T-helper 1 cell treated with Interleukin-12 subunit alpha and Interleukin-12 subunit beta and Interleukin-4 antibody, amounts not matched to agents 30 μg/mL and 1 μg/mL, for 36 hours (primary cell): ENCODE measurements at regions not wholly inside any gene's neighbourhood (a gene's known extent, or its start where the extent isn't known, plus 50 kb on each side); places are given as distances from the start of the nearest gene placed in this dataset.
"Not testable (repeated sequence)": the region's sequence is repeated elsewhere in the genome, so short reads cannot be mapped to it uniquely, and the experiment has no call there.

Experiments used
- H3K27ac Mint-ChIP-seq: one replicate; pipeline ENCODE4 v1.8.0; 2021; ENCODE audit warnings: mild to moderate bottlenecking, mixed read lengths
- H3K27me3 Mint-ChIP-seq: one replicate; pipeline ENCODE4 v1.8.0; 2021; ENCODE audit warnings: low read depth, mixed read lengths
- H3K36me3 Mint-ChIP-seq: one replicate; pipeline ENCODE4 v1.8.0; 2021; ENCODE audit warnings: low read depth, mixed read lengths
- H3K4me1 Mint-ChIP-seq: one replicate; pipeline ENCODE4 v1.8.0; 2021; ENCODE audit warnings: low read depth, mixed read lengths
- H3K4me3 Mint-ChIP-seq: one replicate; pipeline ENCODE4 v1.8.0; 2021; ENCODE audit warnings: mild to moderate bottlenecking, moderate library complexity, mixed read lengths
- H3K9me3 Mint-ChIP-seq: one replicate; pipeline ENCODE4 v1.8.0; 2021; ENCODE audit warnings: mixed read lengths

DNA sequence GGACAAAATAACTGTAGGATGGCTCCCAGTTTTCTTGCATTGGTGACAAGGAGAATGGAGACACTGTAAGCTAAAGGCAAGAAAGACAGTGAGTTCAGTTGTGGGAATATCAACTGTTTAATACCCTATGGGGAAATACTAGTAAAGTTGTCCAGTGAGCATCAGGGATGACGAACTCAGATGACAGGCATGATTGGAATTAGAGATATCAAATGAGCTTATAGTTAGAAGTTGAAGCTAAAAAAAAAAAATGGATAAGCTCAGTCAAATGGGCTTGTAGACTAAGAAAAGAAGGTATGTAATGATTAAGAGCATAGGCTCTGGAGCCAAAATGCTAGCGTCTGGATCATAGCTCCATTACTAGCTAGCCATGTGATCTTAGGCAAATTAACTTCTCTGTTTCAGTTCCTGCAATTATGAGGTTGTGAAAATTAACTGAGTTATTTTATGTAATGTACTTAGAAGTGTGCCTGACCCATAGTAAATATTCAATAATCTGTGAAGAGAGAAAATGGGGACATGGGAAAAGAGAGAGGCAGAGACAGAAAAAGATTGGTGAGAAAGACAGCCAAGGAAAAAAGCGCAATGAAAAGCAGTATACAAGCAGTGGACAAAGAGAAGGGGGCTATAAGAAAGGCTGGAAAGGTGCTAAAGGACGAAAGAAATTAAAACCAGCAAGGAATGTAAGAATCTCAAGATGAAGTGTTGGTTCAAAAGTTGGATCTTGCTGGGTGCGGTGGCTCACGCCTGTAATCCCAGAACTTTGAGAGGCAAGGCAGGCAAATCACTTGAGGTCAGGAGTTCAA lies 95.7 kb upstream of the SLC39A10 start:
- Mint-ChIP-seq H3K4me1 (peaks cover 57% of the 10 kb centered on the region), H3K36me3 (peaks cover 10% of the 10 kb centered on the region), H3K27me3 (no peaks in the 10 kb centered on the region), H3K4me3 (peak overlapping the region; percentile 79), H3K27ac (peak overlapping the region; percentile 96), H3K9me3 (no peaks in the 10 kb centered on the region)

GRCh38 chr2:195560209-195560895 lies 96.7 kb upstream of the SLC39A10 start:
- Mint-ChIP-seq H3K4me3 (peak overlapping the region; percentile 79), H3K36me3 (peaks cover 11% of the 10 kb centered on the region), H3K27ac (peak overlapping the region; percentile 96), H3K27me3 (no peaks in the 10 kb centered on the region), H3K9me3 (no peaks in the 10 kb centered on the region), H3K4me1 (peaks cover 61% of the 10 kb centered on the region)

- Mint-ChIP-seq H3K9me3 (no peaks in the 10 kb centered on the region), H3K4me3 (peak overlapping the region; percentile 61), H3K4me1 (peaks cover 55% of the 10 kb centered on the region), H3K36me3 (peaks cover 11% of the 10 kb centered on the region), H3K27ac (peak overlapping the region; percentile 96), H3K27me3 (no peaks in the 10 kb centered on the region)
Observed at GRCh38 chr2:195559431-195559914, 97.6 kb upstream of the SLC39A10 start.

GRCh38 chr2:195555971-195556370 lies 101.1 kb upstream of the SLC39A10 start:
- Mint-ChIP-seq H3K9me3 (peaks cover 19% of the 10 kb centered on the region), H3K36me3 (peaks cover 31% of the 10 kb centered on the region), H3K27ac (peak overlapping the region; percentile 34), H3K27me3 (no peaks in the 10 kb centered on the region), H3K4me3 (no peak overlapping the region), H3K4me1 (peaks cover 54% of the 10 kb centered on the region)

DNA sequence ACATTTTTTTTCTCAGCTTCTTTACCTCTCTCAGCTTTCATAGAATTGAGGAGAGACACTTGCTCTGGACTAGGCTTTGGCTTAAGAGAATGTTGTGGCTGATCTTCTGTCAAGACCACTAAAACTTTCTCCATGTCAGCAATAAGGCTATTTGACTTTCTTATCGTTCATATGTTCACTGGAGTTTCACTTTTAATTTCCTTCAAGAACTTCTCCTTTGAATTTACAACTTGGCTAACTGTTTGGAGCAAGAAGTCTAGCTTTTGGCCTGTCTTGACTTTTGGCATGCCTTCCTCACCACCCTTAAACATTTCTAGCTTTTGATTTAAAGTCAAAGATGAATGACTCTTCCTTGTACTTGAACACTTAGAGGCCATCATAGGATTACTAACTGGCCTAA lies 104.4 kb upstream of the SLC39A10 start:
- H3K36me3 Mint-ChIP-seq: peaks cover 45% of the 10 kb centered on the region

DNA sequence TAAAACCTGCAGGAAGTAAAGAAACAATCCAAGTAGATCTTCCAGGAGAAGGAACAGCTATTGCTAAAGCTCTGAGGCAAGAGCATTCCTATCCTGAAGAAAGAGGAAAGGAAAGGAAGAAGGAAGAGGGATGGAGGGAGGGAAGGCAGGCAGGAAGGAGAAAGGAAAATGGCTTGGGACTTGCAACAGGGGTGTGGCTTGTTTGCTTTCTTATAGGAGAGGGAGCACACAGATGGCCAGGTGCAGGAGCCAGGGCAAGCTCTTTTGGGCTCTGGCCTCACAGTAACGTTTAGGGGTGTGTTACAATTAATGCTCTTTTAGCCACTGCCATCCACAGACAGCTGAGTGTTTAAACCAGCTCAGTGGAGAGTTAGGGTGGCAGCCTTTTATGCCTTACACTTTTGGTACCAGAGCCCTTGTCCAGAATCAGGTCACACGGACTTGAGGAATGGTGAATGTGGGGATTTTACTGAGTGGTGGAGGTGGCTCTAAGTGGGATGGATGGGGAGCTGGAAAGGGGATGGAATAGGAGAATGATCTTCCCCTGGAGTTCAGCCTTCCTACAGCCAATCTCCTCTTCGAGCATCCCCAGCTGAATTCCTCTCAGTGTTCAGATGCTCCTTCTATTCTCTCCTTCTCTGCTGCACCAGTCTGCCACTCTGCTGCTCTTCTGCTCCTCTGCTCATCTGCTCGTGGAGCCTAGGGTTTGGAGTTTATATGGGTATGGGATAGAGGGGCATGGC lies 108.7 kb upstream of the SLC39A10 start:
- Mint-ChIP-seq H3K4me3 (no peak overlapping the region), H3K27ac (peak overlapping the region; percentile 73), H3K9me3 (peaks cover 45% of the 10 kb centered on the region), H3K27me3 (no peaks in the 10 kb centered on the region), H3K36me3 (peaks cover 40% of the 10 kb centered on the region), H3K4me1 (peaks cover 51% of the 10 kb centered on the region)

More for the DNA sequence above, 104.4 kb upstream of the SLC39A10 start:
- Mint-ChIP-seq H3K4me3 (peak overlapping the region; percentile 80), H3K27me3 (no peaks in the 10 kb centered on the region), H3K9me3 (peaks cover 44% of the 10 kb centered on the region), H3K4me1 (peaks cover 50% of the 10 kb centered on the region), H3K27ac (peak overlapping the region; percentile 93)

- H3K27ac Mint-ChIP-seq, H3K4me3 Mint-ChIP-seq, H3K27me3 Mint-ChIP-seq: not testable (repeated sequence)
- Mint-ChIP-seq H3K4me1 (peaks cover 51% of the 10 kb centered on the region), H3K9me3 (peaks cover 37% of the 10 kb centered on the region), H3K36me3 (peaks cover 38% of the 10 kb centered on the region)
Observed at GRCh38 chr2:195547268-195547840, 109.7 kb upstream of the SLC39A10 start.

- H3K4me3 Mint-ChIP-seq: no peak overlapping the region
Observed at GRCh38 chr2:195545811-195546210, 111.2 kb upstream of the SLC39A10 start.

GRCh38 chr2:195543902-195544894 lies 112.8 kb upstream of the SLC39A10 start:
- Mint-ChIP-seq H3K36me3 (peaks cover 27% of the 10 kb centered on the region), H3K4me1 (peaks cover 58% of the 10 kb centered on the region), H3K27me3 (no peaks in the 10 kb centered on the region), H3K27ac (peak overlapping the region; percentile 90), H3K4me3 (peak overlapping the region; percentile 41), H3K9me3 (peaks cover 20% of the 10 kb centered on the region)

More at GRCh38 chr2:195545811-195546210, 111.2 kb upstream of the SLC39A10 start:
- no peaks in the 10 kb centered on the region for H3K27me3 Mint-ChIP-seq
- H3K27ac Mint-ChIP-seq: peak overlapping the region; percentile 69
- peaks cover 31% of the 10 kb centered on the region for H3K9me3 Mint-ChIP-seq
- peaks cover 53% of the 10 kb centered on the region for H3K4me1 Mint-ChIP-seq
- peaks cover 35% of the 10 kb centered on the region for H3K36me3 Mint-ChIP-seq

- no peaks in the 10 kb centered on the region for H3K27me3 Mint-ChIP-seq
- peak overlapping the region; percentile 65 for H3K4me3 Mint-ChIP-seq
- peaks cover 14% of the 10 kb centered on the region for H3K9me3 Mint-ChIP-seq
- peak overlapping the region; percentile 90 for H3K27ac Mint-ChIP-seq
- H3K4me1 Mint-ChIP-seq: peaks cover 58% of the 10 kb centered on the region
- peaks cover 26% of the 10 kb centered on the region for H3K36me3 Mint-ChIP-seq
Observed at GRCh38 chr2:195543063-195543462, 114.0 kb upstream of the SLC39A10 start.

- peak overlapping the region; percentile 88 for H3K27ac Mint-ChIP-seq
- H3K4me1 Mint-ChIP-seq: peaks cover 67% of the 10 kb centered on the region
- peak overlapping the region; percentile 14 for H3K4me3 Mint-ChIP-seq
- peaks cover 12% of the 10 kb centered on the region for H3K9me3 Mint-ChIP-seq
- H3K36me3 Mint-ChIP-seq: peaks cover 26% of the 10 kb centered on the region
- no peaks in the 10 kb centered on the region for H3K27me3 Mint-ChIP-seq
Observed at GRCh38 chr2:195542067-195542466, 115.0 kb upstream of the SLC39A10 start.

GRCh38 chr2:195538937-195539336 lies 118.1 kb upstream of the SLC39A10 start:
- H3K9me3 Mint-ChIP-seq: peaks cover 8% of the 10 kb centered on the region
- H3K36me3 Mint-ChIP-seq: peaks cover 31% of the 10 kb centered on the region
- H3K27ac Mint-ChIP-seq: peak overlapping the region; percentile 92
- peaks cover 87% of the 10 kb centered on the region for H3K4me1 Mint-ChIP-seq
- H3K27me3 Mint-ChIP-seq: no peaks in the 10 kb centered on the region
- H3K4me3 Mint-ChIP-seq: peak overlapping the region; percentile 51

GRCh38 chr2:195537811-195538210 lies 119.2 kb upstream of the SLC39A10 start:
- Mint-ChIP-seq H3K9me3 (peaks cover 8% of the 10 kb centered on the region), H3K4me3 (no peak overlapping the region), H3K27me3 (no peaks in the 10 kb centered on the region)

More at GRCh38 chr2:195537811-195538210, 119.2 kb upstream of the SLC39A10 start:
- peaks cover 81% of the 10 kb centered on the region for H3K4me1 Mint-ChIP-seq
- H3K36me3 Mint-ChIP-seq: peaks cover 29% of the 10 kb centered on the region
- H3K27ac Mint-ChIP-seq: peak overlapping the region; percentile 92
